Esophagus squamous epithelium (tissue), 5 donors: ENCODE measurements at regions not wholly inside any gene's neighbourhood (a gene's known extent, or its start where the extent isn't known, plus 50 kb on each side); places are given as distances from the start of the nearest gene placed in this dataset.

Experiments used
- DNase-seq: peaks from one replicate; lab custom pipeline; 2025; lab: John Stamatoyannopoulos, UW
- H3K27ac ChIP-seq, 4 donors: fragments of 200-600 bp; sonication (generic); one replicate each; pipeline ENCODE4 v1.5.1; 2016 to 2019; ENCODE audit warnings: mild to moderate bottlenecking in 1 of 4
- H3K27me3 ChIP-seq, 4 donors: fragments of 200-600 bp; sonication (generic); 1 replicate in 3 of 4; 2 replicates in 1 of 4; pipeline versions ENCODE4 v1.5.1 to v1.6.0; 2017 to 2021; ENCODE audit warnings: antibody characterized with exemption in 1 of 4
- H3K36me3 ChIP-seq, 3 donors: fragments of 200-600 bp; sonication (generic); one replicate each; pipeline ENCODE4 v1.5.1; 2016 to 2019
- H3K4me1 ChIP-seq, 3 donors: fragments of 200-600 bp; sonication (generic); one replicate each; pipeline ENCODE4 v1.5.1; 2017 to 2019
- H3K4me3 ChIP-seq, 4 donors: fragments of 200-600 bp; sonication (generic); 1 replicate in 3 of 4; 2 replicates in 1 of 4; pipeline ENCODE4 v1.5.1; 2016 to 2019; ENCODE audit warnings: mild to moderate bottlenecking in 2 of 4, moderate library complexity in 1 of 4
- H3K9me3 ChIP-seq, 3 donors: fragments of 200-600 bp; sonication (generic); one replicate each; pipeline ENCODE4 v1.5.1; 2016 to 2019
- CTCF ChIP-seq, 6 experiments: fragments of 450-650 bp in 4 of 6; fragments of 200-600 bp in 2 of 6; sonication (generic) in 2 of 6; IDR thresholded peaks; one replicate each; pipeline ENCODE4 v1.5.1; 2016 to 2019; ENCODE audit warnings: antibody characterized with exemption in 6 of 6, mild to moderate bottlenecking in 4 of 6, moderate library complexity in 4 of 6
- POLR2A ChIP-seq, 4 donors: fragments of 450-650 bp; IDR thresholded peaks; one replicate each; pipeline ENCODE4 v1.6.1; 2017; ENCODE audit warnings: antibody characterized with exemption in 4 of 4, mild to moderate bottlenecking in 4 of 4, moderate library complexity in 3 of 4
- WGBS, 2 donors: methylation state at CpG; one replicate each; pipeline ENCODE4 v1.1.5; 2018; 5-methylcytosine and 5-hydroxymethylcytosine counted together
- intact Hi-C: fragments of 100-400 bp; cut with DNase I; formaldehyde crosslinking; loops from one replicate; pipeline ENCODE4 v1.15.0; 2022
- donor health status: DM: yes; HTN: yes; CAD: no.

- Histone ChIP-seq H3K27me3 (no peaks in the 10 kb centered on the region), H3K4me1 (no peaks in the 10 kb centered on the region), H3K4me3 (no peak overlapping the region), H3K27ac (no peak overlapping the region), H3K9me3 (no peaks in the 10 kb centered on the region), H3K36me3 (no peaks in the 10 kb centered on the region)
- intact Hi-C loops = no loop called here
- no peak for TF ChIP-seq CTCF (IDR thresholded peaks at IDR 0.05)
- no peak for TF ChIP-seq POLR2A (IDR thresholded peaks at IDR 0.05)
- no peak for DNase-seq
- 87 to 98% methylated on average over 5 to 14 of the region's 16 CpGs for WGBS, 2 donors
Measured at GRCh38 chr5:8058616-8059190, 189.8 kb downstream of the MTRR start.

GRCh38 chr5:8059337-8059736 is 190.4 kb downstream of the MTRR start:
- Histone ChIP-seq H3K36me3 (no peaks in the 10 kb centered on the region), H3K4me3 (no peak overlapping the region), H3K4me1 (no peaks in the 10 kb centered on the region), H3K27ac (no peak overlapping the region), H3K9me3 (no peaks in the 10 kb centered on the region), H3K27me3 (no peaks in the 10 kb centered on the region)
- no peak for DNase-seq
- TF ChIP-seq CTCF (IDR thresholded peaks at IDR 0.05) = no peak
- no peak for TF ChIP-seq POLR2A (IDR thresholded peaks at IDR 0.05)
- intact Hi-C loops = no loop called here
- WGBS, 2 donors = 69 to 84% methylated on average over 4 of the region's 4 CpGs

GRCh38 chr5:8060235-8060952 is 191.4 kb downstream of the MTRR start:
- intact Hi-C loops = no loop called here
- no peak for TF ChIP-seq POLR2A (IDR thresholded peaks at IDR 0.05)
- TF ChIP-seq CTCF (IDR thresholded peaks at IDR 0.05) = no peak
- no peaks in the 10 kb centered on the region for H3K36me3 ChIP-seq
- no peak overlapping the region for H3K27ac ChIP-seq
- no peaks in the 10 kb centered on the region for H3K4me1 ChIP-seq
- 61 to 64% methylated on average over 7 to 10 of the region's 11 CpGs for WGBS, 2 donors
- H3K27me3 ChIP-seq = no peaks in the 10 kb centered on the region
- H3K9me3 ChIP-seq = no peaks in the 10 kb centered on the region
- no peak for DNase-seq
- no peak overlapping the region for H3K4me3 ChIP-seq

- H3K27me3 ChIP-seq = no peaks in the 10 kb centered on the region
- intact Hi-C loops = no loop called here
- DNase-seq = no peak
- no peaks in the 10 kb centered on the region for H3K4me1 ChIP-seq
- H3K4me3 ChIP-seq = no peak overlapping the region
- no peaks in the 10 kb centered on the region for H3K9me3 ChIP-seq
- 39 to 50% methylated on average over 7 of the region's 7 CpGs for WGBS, 2 donors
- no peaks in the 10 kb centered on the region for H3K36me3 ChIP-seq
- TF ChIP-seq CTCF (IDR thresholded peaks at IDR 0.05) = no peak
- TF ChIP-seq POLR2A (IDR thresholded peaks at IDR 0.05) = no peak
- no peak overlapping the region for H3K27ac ChIP-seq
Measured at GRCh38 chr5:8060953-8061429, 192.0 kb downstream of the MTRR start.

GRCh38 chr5:8062521-8062920 is 193.6 kb downstream of the MTRR start:
- TF ChIP-seq POLR2A (IDR thresholded peaks at IDR 0.05) = no peak
- TF ChIP-seq CTCF (IDR thresholded peaks at IDR 0.05) = no peak

More at GRCh38 chr5:8062521-8062920, 193.6 kb downstream of the MTRR start:
- H3K4me3 ChIP-seq = no peak overlapping the region
- WGBS, 2 donors = 60 to 78% methylated on average over 1 to 5 of the region's 5 CpGs
- intact Hi-C loops = no loop called here
- no peaks in the 10 kb centered on the region for H3K9me3 ChIP-seq
- H3K36me3 ChIP-seq = no peaks in the 10 kb centered on the region
- DNase-seq = no peak
- no peaks in the 10 kb centered on the region for H3K4me1 ChIP-seq
- H3K27me3 ChIP-seq = no peaks in the 10 kb centered on the region
- no peak overlapping the region for H3K27ac ChIP-seq
